SH-SY5Y (cell line): ENCODE measurements at regions not wholly inside any gene's neighbourhood (a gene's known extent, or its start where the extent isn't known, plus 50 kb on each side); places are given as distances from the start of the nearest gene placed in this dataset.

Source experiments
- GATA2 ChIP-seq: IDR thresholded peaks from 2 replicates; pipeline ENCODE4 v1.6.1; 2011; ENCODE audit warnings: mild to moderate bottlenecking, low read depth, low read length
- GATA3 ChIP-seq: IDR thresholded peaks from 2 replicates; pipeline ENCODE4 v1.6.1; 2011; ENCODE audit warnings: low read depth, mild to moderate bottlenecking, low read length, moderate library complexity

DNA sequence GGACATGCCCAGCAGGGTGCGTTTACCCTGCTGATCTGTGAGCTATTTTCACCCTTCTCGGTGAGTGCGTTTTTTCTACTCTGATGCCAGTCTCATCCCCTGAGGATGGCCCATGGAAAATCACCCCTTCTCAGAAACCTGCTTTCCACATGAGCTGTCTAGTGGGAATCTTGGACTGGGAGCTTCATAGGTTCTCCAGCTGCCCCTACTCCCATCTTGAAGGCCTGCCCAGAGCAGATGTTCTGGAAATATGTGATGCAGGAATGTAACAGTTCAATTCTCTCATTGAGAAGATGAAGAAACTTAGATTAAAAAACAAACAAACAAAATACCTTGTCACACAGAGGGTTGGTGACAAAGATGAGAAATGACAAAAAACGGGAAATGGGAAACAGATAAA is 146.9 kb upstream of the RAB11FIP2 start:
- TF ChIP-seq GATA3 (no peak), GATA2 (no peak)
